NOMO-1 (cell line): ENCODE measurements at regions not wholly inside any gene's neighbourhood (a gene's known extent, or its start where the extent isn't known, plus 50 kb on each side); places are given as distances from the start of the nearest gene placed in this dataset.

Source experiments
- DNase-seq, 2 experiments: peaks; one replicate each; lab custom pipeline; 2025; ENCODE audit not compliant: unreplicated experiment in 2 of 2; lab: John Stamatoyannopoulos, UW

DNA sequence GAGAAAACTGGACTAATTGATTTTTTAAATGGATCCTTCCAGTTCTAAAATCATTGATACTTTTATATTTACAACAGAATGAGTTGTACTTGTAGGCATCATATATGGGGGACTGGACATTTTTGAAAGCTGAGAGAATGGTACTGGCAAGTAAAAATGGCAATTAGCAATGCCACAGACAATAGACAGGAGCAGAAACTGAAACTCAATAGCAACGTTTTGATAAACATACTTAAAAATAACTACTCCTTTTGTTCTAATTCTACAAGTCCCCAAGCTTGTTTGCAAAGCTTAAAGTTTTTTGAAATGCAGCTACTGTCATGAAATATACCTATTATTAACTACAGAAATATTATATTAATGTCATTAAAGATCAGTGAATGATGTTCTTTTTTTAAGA lies 52.8 kb upstream of the FBXL7 start:
- no peak for DNase-seq

DNA sequence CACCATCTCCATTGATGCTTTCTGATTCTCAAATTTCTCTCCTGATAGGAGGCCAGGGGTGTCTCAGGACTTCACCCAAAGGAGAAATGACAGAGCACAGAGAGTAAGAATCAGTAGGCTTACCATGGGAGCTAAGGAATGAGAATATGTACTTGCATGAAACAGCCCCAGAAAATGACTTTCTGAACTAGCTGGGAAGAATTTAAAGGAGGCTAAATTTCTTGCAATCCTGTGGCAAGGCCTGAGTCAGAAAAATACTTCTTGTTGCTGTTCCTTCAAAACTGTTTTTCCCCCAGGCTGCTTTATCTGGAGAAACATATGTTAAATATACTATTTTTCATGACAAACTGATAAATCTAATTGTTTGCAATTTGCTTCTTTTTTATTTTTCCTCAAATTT lies 53.4 kb upstream of the FBXL7 start:
- DNase-seq: no peak

DNA sequence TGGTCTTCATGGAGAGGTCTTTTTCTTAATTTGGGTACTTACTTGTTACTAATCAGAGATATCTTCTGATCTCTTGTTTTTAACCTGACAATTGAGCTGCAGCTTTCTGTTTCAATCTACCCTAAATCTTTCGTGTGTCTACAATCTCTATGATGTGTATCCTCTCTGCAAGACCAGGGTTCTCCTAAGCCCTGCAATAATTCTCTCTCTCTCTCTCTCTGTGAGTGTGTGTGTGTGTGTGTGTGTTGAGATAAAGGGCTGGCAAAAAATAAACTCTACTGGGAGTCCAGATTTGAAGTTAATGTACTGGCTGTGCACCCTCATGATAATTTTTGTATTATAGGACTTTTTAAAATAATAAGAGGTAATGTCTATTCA lies 57.8 kb upstream of the FBXL7 start:
- DNase-seq: no peak

DNA sequence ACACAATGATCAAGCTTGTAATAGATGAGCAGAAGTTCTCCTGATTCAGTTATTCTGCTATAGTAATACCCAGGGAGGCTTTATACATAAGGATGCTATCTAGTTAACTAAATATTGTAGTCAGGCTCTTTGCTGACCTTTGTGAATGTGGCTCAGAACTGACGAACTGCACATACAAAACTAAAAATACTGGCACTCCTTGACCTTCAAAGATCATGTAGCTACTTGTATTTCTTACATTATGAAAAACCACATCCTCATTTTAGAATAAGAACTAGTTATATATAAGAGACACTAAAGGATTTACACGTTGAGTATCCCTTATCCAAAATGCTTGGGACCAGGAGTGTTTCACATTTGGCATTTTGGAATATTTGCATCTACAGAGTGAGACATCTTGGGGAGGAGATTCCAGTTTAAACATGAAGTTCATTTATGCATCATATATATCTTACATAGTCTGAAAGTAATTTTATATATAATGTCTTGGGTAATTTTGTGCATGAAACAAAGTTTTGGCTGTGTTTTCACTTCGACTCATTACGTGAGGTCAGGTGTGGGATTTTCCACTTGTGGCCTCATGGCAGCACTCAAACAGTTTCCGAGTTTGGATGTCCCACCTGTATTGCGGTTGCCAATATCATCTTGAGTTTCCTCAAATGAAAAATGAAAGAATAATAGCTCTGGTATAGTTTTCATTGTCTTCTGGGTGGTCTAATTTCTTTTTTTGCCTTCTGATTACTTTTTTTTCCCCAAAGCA lies 58.4 kb upstream of the FBXL7 start:
- DNase-seq: no peak

DNA sequence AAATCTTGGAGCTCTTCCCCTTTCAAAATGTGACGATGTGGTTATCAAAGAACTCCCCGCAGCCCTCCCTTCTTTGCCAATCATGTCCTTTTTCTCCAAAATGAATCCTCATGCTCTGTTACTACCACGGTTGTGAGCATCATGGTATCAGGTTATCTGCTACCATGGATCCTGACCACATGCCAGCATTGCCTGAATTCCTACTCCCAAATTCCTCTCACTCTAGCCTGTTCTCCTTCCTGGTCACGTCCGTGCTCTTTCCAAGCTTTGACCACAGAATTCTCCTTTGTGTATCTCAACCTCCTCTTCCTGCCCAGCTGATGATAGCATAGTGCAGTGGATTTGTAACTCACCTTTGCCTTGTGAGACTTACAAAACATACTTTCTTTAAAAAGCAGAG lies 59.5 kb upstream of the FBXL7 start:
- no peak for DNase-seq

DNA sequence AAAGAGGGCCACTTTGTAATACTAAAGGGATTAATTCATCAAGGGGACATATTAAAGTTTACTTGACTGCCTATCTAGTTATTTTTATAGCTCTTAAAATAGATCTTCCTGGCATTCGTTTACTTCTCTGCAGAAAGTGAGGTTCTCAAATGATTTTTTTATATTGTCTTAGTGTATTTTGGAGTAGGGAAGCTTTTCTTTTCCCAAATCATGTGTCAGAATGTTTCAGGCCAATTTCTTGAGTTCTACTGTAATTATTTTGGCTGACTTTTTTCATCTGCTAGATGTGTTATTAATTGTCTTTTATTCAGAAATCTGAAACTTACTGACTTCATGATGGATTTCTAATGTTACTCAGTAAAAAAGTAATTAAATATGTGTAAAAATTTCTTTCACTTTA lies 60.2 kb upstream of the FBXL7 start:
- no peak for DNase-seq

DNA sequence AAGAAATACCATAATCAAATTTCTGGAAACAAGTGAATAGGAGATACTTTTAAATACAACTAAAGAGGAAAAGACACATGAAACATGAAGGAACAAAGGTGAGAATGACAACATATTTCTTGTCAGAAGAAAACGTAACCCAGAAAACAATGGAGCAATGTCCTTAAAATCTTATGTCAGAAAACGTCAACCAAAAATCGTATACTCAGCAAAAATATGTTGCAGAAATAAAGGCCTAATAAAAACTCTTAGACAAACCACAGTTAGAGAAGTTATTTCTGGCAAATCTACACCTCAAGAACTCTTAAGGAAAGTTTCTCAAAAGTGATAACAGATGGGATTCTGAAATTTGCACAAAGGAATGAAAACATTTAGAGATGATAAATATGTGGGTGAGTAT lies 66.3 kb upstream of the FBXL7 start:
- no peak for DNase-seq

DNA sequence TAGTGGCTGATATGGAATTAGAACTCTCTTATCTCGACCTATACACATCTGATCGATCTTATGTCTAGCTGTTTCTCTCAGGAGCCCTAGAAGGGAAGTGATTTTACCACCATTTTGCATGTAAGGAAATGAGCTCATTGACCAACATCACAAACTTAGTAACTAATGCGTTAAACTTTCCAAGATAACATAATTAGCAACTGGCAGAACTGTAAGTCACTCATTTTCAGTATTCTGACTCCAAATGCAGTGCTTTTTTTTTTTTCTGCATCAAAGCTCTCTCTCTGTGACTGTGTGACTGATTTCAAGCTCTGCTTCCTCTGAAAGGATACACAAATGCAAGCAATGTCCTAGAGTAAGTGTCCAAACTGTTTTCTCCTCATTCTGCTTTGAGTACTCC lies 68.1 kb upstream of the FBXL7 start:
- no peak for DNase-seq

DNA sequence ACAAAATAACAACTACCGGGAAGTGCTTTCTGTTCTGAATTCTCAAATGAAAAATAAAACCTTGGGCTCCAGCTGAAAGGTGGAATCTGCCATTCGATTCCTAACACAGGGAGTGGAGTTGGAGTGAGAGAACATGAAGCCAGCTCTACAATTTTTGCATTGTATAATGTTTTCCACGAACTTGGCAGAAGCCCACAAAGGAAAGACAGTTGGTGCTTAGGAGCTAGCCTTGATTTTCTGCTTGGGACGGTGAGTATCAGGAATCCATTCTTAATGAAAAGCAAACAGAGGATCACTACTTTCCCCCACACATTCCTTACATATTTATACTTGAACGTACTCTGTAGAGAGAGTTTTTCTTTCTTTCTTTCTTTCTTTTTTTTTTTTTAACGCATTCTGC lies 74.2 kb upstream of the FBXL7 start:
- DNase-seq: no peak

DNA sequence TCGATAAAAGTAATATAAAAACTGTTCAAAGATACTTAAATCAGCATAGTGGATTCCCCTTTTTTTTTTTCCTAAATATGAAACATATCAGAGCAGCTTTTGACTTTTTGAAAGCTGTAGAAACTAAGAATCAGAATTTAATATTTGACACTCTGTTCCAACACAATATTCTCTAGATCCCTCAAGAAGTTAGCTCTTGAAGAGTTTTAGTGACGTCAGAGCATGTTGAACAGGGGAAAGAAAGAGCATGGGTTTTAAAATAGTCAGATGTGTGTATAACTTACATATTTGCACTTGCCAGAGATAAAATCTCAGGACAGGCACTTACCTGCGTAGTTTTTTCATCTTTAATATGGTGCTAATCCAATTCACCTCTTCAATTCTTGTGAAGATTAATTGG lies 75.2 kb upstream of the FBXL7 start:
- no peak for DNase-seq

DNA sequence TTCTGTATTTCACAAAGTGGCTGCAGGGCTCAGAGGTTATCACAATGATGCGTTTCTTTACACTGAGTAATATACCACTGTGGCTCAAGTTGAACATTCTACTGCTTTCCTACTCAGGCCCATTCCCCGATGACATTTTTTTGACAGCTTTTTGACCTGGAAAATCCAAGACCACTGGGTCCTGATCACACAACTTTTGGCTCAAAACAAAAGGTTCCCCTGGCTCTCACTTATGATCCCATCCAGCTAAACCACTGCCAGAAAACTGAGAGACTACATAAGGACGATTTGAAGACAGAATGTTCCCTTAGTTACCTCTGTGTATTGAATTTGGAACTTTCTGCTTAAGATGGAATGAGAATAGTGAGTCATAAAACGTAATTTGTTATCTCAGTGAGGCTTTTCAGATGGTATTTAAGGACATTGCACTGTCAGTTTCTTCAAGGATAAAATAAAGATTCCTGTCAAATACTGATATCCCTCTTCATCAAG lies 78.0 kb upstream of the FBXL7 start:
- no peak for DNase-seq

DNA sequence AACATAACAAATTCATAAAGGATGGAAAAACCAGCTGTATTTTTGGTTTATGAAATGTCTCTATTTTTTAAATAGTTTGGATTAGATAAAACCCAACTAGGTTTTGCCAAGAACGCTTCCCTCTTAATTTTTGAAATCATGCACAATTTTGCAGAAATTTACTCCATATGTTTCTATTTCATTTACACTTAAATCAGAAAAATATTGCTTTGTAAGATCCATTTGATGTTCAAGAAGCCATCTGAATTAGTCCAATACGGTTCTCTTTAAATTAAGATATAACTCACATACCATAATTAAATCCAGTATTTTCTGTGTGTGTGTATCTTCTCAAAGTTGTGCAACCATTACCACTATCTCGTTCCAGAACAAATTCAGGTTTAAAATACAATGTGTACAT lies 78.6 kb upstream of the FBXL7 start:
- DNase-seq: no peak

DNA sequence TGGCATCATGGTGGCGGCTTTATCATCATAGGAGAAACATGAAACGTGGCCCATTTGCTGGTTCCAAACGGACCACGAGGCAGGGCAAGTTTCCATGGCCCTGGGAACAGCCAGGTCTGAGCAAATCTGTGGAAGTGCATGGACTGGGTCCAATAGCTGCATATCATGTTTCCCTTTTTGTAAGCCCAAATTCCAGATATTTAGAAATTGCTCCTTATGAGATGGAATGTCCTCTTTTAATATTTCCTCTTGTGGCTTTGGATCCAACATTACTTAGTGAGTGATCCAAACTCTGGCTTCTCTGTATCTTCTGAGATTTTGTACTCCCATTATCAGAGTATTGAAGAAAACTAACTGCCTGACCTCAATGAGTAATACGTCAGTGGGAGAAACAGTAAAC lies 79.8 kb upstream of the FBXL7 start:
- no peak for DNase-seq

DNA sequence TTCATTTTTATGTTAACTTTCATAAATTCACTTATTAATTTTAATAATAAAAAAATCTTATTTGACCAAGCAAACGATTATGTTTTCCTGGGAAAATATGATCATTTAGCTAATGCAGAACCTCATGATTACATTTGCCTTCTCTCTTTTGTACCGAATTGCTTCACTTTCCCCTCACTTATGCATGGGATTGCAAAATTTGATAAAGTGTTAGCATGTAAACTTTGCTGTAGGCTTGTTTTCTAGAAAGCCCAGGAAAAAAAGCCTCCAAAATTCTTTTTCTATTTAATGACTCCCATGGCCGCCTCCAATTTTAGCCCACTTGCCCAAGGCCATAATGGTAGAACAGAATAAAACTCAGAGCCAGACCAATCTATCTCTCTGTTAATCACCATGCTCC lies 82.8 kb upstream of the FBXL7 start:
- DNase-seq: no peak

DNA sequence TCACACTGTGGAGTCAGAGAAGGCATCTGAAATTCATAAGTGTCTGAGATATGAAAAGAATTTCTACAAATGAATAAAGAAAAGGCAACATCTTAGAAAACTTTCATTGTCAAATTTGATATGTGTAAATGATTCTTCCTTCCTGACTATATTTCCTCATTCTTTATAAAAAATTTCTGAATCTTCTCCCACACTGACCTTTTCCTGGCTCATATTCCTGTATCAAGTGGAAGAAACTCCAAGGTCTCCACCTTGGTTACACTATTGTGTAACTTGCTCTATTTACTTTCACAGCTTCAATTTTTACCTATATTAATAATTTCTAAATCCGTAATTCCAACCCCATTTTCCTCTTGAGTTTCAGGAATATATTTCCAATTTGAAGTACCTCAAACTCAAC lies 93.5 kb upstream of the FBXL7 start:
- no peak for DNase-seq

DNA sequence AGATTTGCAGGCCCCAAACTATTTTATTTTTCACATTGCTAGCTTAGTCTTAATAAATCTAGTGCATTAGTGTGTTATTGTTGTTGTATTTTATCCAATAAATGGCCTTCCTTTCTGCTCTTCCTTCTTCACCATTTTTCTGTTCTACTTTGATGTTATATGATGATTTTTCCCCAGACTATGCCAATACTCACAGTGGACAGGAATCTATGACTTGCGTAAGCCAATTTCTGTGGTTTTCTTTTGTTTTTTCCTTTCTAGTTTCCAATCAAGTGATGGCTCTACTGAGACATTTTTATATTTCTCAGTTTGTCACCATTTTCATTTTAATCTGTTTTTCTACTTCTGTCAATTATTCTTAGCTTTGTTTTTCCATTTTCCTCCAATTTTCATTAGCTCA lies 106.8 kb upstream of the FBXL7 start:
- no peak for DNase-seq

DNA sequence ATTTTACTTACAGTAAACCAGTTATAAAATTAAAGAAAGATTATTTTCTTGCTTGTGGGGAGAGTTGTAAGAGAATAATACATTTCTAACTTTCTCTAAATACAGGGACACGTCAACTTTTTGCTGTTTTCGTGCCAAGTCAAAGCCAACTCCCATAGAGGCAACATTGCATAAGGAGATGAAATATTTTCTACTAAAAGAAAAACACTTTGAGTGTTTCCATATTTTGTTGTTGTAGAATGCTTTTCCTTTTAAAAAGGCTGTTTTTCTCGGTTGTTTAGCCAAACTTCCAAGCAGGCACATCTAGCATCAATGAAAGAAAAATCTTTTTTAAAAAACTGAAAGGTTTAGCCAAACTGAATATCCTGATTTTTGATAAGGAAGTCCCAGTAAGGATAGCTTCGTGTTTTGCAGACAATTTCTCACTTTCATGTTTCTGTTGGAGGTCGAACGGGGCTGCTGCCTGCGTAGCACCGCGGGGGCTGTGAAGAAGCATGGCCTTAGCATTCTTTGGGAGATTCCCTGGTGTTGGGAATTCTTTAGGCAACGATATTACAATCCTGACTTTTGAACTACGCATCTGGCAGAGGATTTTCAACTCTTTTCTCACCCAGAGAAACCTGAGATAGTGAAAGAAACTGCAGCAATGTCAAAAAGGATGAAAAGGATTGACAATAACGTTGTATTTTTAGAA lies 108.1 kb upstream of the FBXL7 start:
- no peak for DNase-seq

DNA sequence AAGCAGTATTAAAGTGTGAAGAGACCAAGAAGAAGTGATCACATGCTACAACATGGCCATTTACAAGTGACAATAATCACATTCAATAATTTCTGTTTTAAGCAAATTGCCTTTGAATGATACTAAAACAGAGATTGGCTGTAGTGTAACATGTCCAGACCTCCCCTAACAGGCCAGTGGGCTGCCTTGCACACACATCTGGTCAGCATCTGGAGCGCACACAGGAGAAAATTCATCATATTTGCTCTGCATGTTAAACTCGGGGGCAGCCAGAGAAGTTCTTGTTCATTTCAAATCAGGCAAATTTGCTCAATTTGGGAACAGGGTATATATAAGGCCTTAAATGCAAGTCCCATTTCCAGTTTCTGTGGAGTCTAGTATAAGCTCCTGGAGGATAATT lies 111.1 kb upstream of the FBXL7 start:
- no peak for DNase-seq

DNA sequence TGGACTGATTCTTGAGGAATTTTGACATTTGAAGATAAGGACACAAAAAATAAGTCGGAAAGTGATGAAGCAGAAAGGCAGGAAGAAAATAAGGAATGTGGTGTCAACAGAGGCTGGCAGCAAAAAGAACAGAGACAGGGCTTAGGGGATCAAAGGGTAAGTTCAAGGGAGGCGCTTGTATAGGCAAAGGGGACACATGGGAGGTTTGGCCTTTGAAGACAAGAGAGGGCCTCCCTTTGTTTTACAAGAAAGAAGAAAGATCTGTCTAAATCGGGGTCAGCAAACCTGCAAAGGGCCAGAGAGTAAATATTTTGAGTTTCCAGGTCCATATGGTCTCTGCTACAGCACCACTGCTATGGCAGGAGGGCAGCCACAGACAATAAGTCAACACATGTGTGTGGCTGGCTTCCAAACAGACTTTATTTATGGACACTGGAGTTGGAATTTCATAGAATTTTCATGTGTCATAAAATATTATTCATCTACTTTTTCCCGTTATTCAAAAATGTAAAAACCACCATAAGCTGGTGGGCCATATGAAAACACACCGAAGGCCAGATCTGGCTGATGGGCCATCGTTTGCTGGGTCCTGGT lies 112.0 kb upstream of the FBXL7 start:
- no peak for DNase-seq

DNA sequence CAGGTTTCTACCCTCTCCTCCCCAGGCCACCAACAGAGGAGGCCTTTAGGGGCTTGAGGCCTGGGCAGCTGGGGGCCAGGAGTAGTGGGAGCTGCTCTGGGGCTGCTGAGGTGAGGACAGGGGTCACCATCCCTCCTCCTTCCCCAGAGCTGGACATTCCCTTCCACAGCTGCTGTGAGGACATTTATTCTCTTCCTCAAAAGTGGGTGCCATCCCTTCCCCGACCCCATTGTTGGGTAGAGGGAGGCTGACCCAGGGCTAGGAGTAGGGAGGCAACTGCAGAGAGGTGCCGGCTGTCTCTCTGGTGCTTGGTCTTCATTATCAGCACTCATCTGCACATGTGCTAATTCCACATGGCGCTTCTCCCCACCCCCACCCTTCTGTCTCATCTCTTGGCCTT lies 113.9 kb upstream of the FBXL7 start:
- no peak for DNase-seq

DNA sequence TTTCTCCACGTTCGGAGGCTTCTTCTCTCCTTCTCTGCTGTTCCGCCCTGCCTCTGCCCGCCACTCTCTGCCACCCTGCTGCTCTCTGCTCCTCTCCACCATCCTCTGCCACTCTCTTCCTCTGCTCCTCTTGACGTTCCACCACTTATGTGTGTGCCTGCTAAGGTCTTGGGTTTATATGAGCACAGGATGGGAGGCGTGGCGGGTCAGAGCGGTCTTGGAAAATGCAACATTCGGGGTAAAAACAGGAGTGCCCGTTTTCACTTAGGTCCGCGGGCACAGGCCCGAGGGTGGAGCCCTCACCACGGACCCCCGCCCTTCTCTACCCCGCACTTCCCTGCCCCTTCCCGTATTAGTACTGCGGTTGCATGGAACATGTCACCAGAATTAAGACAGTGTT lies 114.4 kb upstream of the FBXL7 start:
- DNase-seq: no peak

DNA sequence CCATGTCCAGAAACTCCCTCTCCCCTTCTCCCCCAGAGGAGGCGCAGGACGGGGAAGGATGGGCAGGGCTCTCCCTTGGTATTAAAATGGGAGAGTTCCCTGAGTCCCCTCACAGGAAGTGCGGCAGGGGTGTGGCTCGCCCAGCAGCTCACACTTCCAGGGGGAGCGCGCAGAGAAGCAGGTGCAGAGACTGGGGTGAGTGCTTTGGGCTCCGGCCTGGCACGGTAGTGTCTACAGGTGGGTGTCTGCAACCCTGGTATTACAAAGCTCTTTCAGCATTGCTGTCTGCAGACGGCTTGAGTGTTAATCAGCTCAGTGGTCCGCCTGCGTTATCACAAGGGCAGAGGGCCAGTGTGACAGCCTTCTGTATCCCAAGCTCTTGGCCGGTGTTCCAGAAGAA lies 114.9 kb upstream of the FBXL7 start:
- DNase-seq: no peak
